ENCODE measurements at regions not wholly inside any gene's neighbourhood (a gene's known extent, or its start where the extent isn't known, plus 50 kb on each side); places are given as distances from the start of the nearest gene placed in this dataset.

- Histone ChIP-seq H3K79me2 (ENCODE audit: insufficient read depth, low read length) (no peaks in the 10 kb centered on the region), H3K9me3 (ENCODE audit: low read length) (no peaks in the 10 kb centered on the region), H3K36me3 (replicated peaks in 1 of 2; ENCODE audit: control insufficient read depth in 1 of 2, insufficient read depth in 2 of 2, low read length in 2 of 2) (no peaks in the 10 kb centered on the region), H4K20me1 (ENCODE audit: insufficient read depth, low read length) (no peaks in the 10 kb centered on the region), H3K9ac (ENCODE audit: insufficient read depth, low read depth, low read length) (no peak overlapping the region), H3K27me3 (ENCODE audit: control insufficient read depth in 1 of 2, insufficient read depth in 2 of 2, low read length in 2 of 2) (peaks cover 1 to 15% of the 10 kb centered on the region in 2 experiments; a peak in 3 of 5 replicates), H3K27ac (ENCODE audit: extremely low read length, insufficient read depth, low read length) (no peak overlapping the region), H3K4me2 (ENCODE audit: low read depth, low read length) (no peak overlapping the region), H3K4me3 (replicated peaks in 1 of 3; ENCODE audit: insufficient read depth in 1 of 3, low read depth in 2 of 3, low read length in 3 of 3) (no peak overlapping the region), H2AFZ (ENCODE audit: low read length) (no peak overlapping the region), H3K4me1 (ENCODE audit: insufficient read depth, low read length) (peaks cover 7% of the 10 kb centered on the region; the same call in 1 of the 2 replicates)
- CTCF ChIA-PET (ENCODE audit: low intra/inter-chr PET ratio, low total read pairs): no interaction called here
- no TSS peak for BruUV-seq (replicated peaks)
- no peak for TF ChIP-seq SMARCC2 (IDR thresholded peaks at IDR 0.05)
- no peak for TF ChIP-seq MED13 (CRISPR knock-in tag; IDR thresholded peaks at IDR 0.05)
- TF ChIP-seq MAFF (IDR thresholded peaks at IDR 0.05; ENCODE audit: low read depth, low read length): no peak
- no peak for TF ChIP-seq YEATS4 (CRISPR knock-in tag; IDR thresholded peaks at IDR 0.05; ENCODE audit: borderline replicate concordance)
- no peak for TF ChIP-seq TEAD2 (CRISPR knock-in tag; IDR thresholded peaks at IDR 0.05)
- no peak for TF ChIP-seq SYNCRIP (IDR thresholded peaks at IDR 0.05; ENCODE audit: insufficient read depth, low read depth, low read length)
- TF ChIP-seq FOXK2 (IDR thresholded peaks at IDR 0.05): no peak
- no peak for TF ChIP-seq HBP1 (CRISPR knock-in tag; IDR thresholded peaks at IDR 0.05; ENCODE audit: low read depth)
- no peak for TF ChIP-seq ATF4 (CRISPR knock-in tag; IDR thresholded peaks at IDR 0.05)
- no peak for TF ChIP-seq MAFG (CRISPR knock-in tag; IDR thresholded peaks at IDR 0.05)
- WGBS (ENCODE audit: low lambda C conversion rate): 33% methylated on average over 1 of the region's 1 CpG
- FAIRE-seq (no peak), DNase-seq (ENCODE audit: low spot score) (no peak), ATAC-seq (peak; percentile 25; the same call in 2 of the 3 replicates)
- intact Hi-C loops (cut with micrococcal nuclease; ENCODE audit: unreplicated experiment) (no loop called here), in situ Hi-C loops (cut with HindIII; ENCODE audit: extremely low pct_ligation_motif_present, low pct_unique_long_range_greater_than_20kb) (no loop called here)
- POLR2A ChIA-PET: no interaction called here
These were observed 170.8 kb downstream of the INO80D start for GRCh38 chr2:205915130-205915524.

Measured in HepG2 (cell line).